PC-9 (cell line): ENCODE measurements at regions not wholly inside any gene's neighbourhood (a gene's known extent, or its start where the extent isn't known, plus 50 kb on each side); places are given as distances from the start of the nearest gene placed in this dataset.
"Not testable (repeated sequence)": the region's sequence is repeated elsewhere in the genome, so short reads cannot be mapped to it uniquely, and the experiment has no call there.

Experiments
- BruUV-seq: library from RNA; stranded (reverse); fragments of 400-500 nt; replicated peaks from 2 replicates; lab custom pipeline; 2021; lab: Mats Ljungman, UMichigan
- CTCF ChIA-PET: fragments of 300-600 bp; sonication (Branson Sonifier 250); formaldehyde crosslinking; loops from one replicate; lab custom pipeline; 2022; ENCODE audit warnings: antibody characterized with exemption; lab: Charles Lee
- POLR2A ChIA-PET: fragments of 300-600 bp; sonication (Branson Sonifier 250); formaldehyde crosslinking; loops from one replicate; lab custom pipeline; 2022; ENCODE audit warnings: antibody characterized with exemption; ENCODE audit not compliant: unreplicated experiment; lab: Charles Lee
- DNase-seq, 2 experiments: peaks; one replicate each; pipeline versions ENCODE4 v3.0.0 to v3.0.0-alpha.2; 2015 to 2022; ENCODE audit warnings: mixed read lengths in 1 of 2
- H2AFZ ChIP-seq: fragments of 200-600 bp; sonication (generic); 2 replicates; pipeline ENCODE4 v1.8.1; 2017; ENCODE audit warnings: antibody characterized with exemption
- H3F3A ChIP-seq: fragments of 200-600 bp; sonication (generic); 2 replicates; pipeline ENCODE4 v1.8.1; 2017; ENCODE audit warnings: antibody characterized with exemption, mild to moderate bottlenecking, low read depth; ENCODE audit not compliant: insufficient read depth
- H3K27ac ChIP-seq: fragments of 200-600 bp; sonication (generic); 2 replicates; pipeline ENCODE4 v1.6.1; 2016; ENCODE audit warnings: mixed run types
- H3K27me3 ChIP-seq: fragments of 200-600 bp; sonication (generic); 2 replicates; pipeline ENCODE4 v1.6.1; 2016; ENCODE audit warnings: low read depth, mixed run types; ENCODE audit not compliant: insufficient read depth
- H3K36me3 ChIP-seq: fragments of 200-600 bp; sonication (generic); 2 replicates; pipeline ENCODE4 v1.6.1; 2016; ENCODE audit warnings: low read depth, mixed run types
- H3K4me1 ChIP-seq: fragments of 200-600 bp; sonication (generic); replicated peaks from 2 replicates; pipeline ENCODE4 v1.6.1; 2016; ENCODE audit warnings: mixed run types; ENCODE audit not compliant: insufficient read depth
- H3K4me2 ChIP-seq: fragments of 200-600 bp; sonication (generic); 2 replicates; pipeline ENCODE4 v1.6.1; 2017; ENCODE audit warnings: mixed run types
- H3K4me3 ChIP-seq: fragments of 200-600 bp; sonication (generic); 2 replicates; pipeline ENCODE4 v1.6.1; 2016; ENCODE audit warnings: mixed run types
- H3K79me2 ChIP-seq: fragments of 200-600 bp; sonication (generic); 2 replicates; pipeline ENCODE4 v1.6.1; 2017; ENCODE audit warnings: low read depth, mixed run types
- H3K9me2 ChIP-seq: fragments of 200-600 bp; sonication (generic); 2 replicates; pipeline ENCODE4 v1.8.1; 2017; ENCODE audit warnings: mild to moderate bottlenecking; ENCODE audit not compliant: insufficient read depth
- H3K9me3 ChIP-seq: fragments of 200-600 bp; sonication (generic); 2 replicates; pipeline ENCODE4 v1.8.1; 2016; ENCODE audit warnings: low read depth; ENCODE audit not compliant: insufficient read depth
- H4K20me1 ChIP-seq: fragments of 200-600 bp; sonication (generic); 2 replicates; pipeline ENCODE4 v1.8.1; 2017; ENCODE audit not compliant: insufficient read depth
- CTCF ChIP-seq: fragments of 200-600 bp; sonication (generic); conservative IDR thresholded peaks from 2 replicates; pipeline ENCODE4 v1.6.1; 2017; ENCODE audit warnings: mixed run types, antibody characterized with exemption, mild to moderate bottlenecking, moderate library complexity
- EZH2 ChIP-seq: fragments of 200-600 bp; sonication (generic); IDR thresholded peaks from 2 replicates; pipeline ENCODE4 v1.8.0; 2017; ENCODE audit warnings: antibody characterized with exemption, low read depth
- intact Hi-C: fragments of 100-400 bp; cut with micrococcal nuclease; formaldehyde crosslinking; loops from one replicate; pipeline ENCODE4 v1.10.0; 2022; ENCODE audit not compliant: unreplicated experiment

GRCh38 chr13:67914535-67914934 is 684.4 kb upstream of the PCDH9 start:
- no peaks in the 10 kb centered on the region for H3K9me2 ChIP-seq
- H3F3A ChIP-seq: no peaks in the 10 kb centered on the region
- H3K4me2 ChIP-seq: no peak overlapping the region
- no peak for TF ChIP-seq EZH2
- no peak for TF ChIP-seq CTCF
- POLR2A ChIA-PET: no interaction called here
- H3K4me1 ChIP-seq: no peaks in the 10 kb centered on the region
- H3K79me2 ChIP-seq: no peaks in the 10 kb centered on the region
- no peak overlapping the region for H3K27ac ChIP-seq
- H3K27me3 ChIP-seq: no peaks in the 10 kb centered on the region
- H3K9me3 ChIP-seq: no peaks in the 10 kb centered on the region
- H3K4me3 ChIP-seq: no peak overlapping the region
- no peaks in the 10 kb centered on the region for H3K36me3 ChIP-seq
- intact Hi-C loops: no loop called here
- no peak for DNase-seq
- H2AFZ ChIP-seq: no peak overlapping the region
- no TSS peak for BruUV-seq
- H4K20me1 ChIP-seq: no peaks in the 10 kb centered on the region
- CTCF ChIA-PET: no interaction called here

- H4K20me1 ChIP-seq, H3F3A ChIP-seq, H3K27me3 ChIP-seq, CTCF ChIA-PET, H3K9me2 ChIP-seq, H3K79me2 ChIP-seq, H3K4me3 ChIP-seq, BruUV-seq, intact Hi-C loops, POLR2A ChIA-PET, H3K4me1 ChIP-seq, H2AFZ ChIP-seq, H3K27ac ChIP-seq, H3K36me3 ChIP-seq, DNase-seq, H3K9me3 ChIP-seq, H3K4me2 ChIP-seq: not testable (repeated sequence)
Observed at GRCh38 chr13:67902960-67903359, 672.8 kb upstream of the PCDH9 start.

- intact Hi-C loops: no loop called here
- Histone ChIP-seq H3K27ac (no peak overlapping the region), H3K9me2 (no peaks in the 10 kb centered on the region), H3K27me3 (no peaks in the 10 kb centered on the region), H3K9me3 (no peaks in the 10 kb centered on the region), H3F3A (no peaks in the 10 kb centered on the region), H3K36me3 (no peaks in the 10 kb centered on the region), H3K4me3 (no peak overlapping the region), H4K20me1 (no peaks in the 10 kb centered on the region), H3K4me1 (no peaks in the 10 kb centered on the region), H3K4me2 (no peak overlapping the region), H2AFZ (no peak overlapping the region), H3K79me2 (no peaks in the 10 kb centered on the region)
- ChIA-PET CTCF (no interaction called here), POLR2A (no interaction called here)
- BruUV-seq: no TSS peak
- TF ChIP-seq CTCF: no peak
- no peak for TF ChIP-seq EZH2
- no peak for DNase-seq
Observed at GRCh38 chr13:67880916-67881315, 650.8 kb upstream of the PCDH9 start.

GRCh38 chr13:67878376-67878775 is 648.2 kb upstream of the PCDH9 start:
- Histone ChIP-seq H3K27ac (no peak overlapping the region), H3K9me2 (no peaks in the 10 kb centered on the region), H3K4me2 (no peak overlapping the region), H2AFZ (no peak overlapping the region), H3K9me3 (no peaks in the 10 kb centered on the region), H3K4me3 (no peak overlapping the region), H4K20me1 (no peaks in the 10 kb centered on the region), H3K79me2 (no peaks in the 10 kb centered on the region), H3F3A (no peaks in the 10 kb centered on the region), H3K4me1 (no peaks in the 10 kb centered on the region), H3K36me3 (no peaks in the 10 kb centered on the region), H3K27me3 (no peaks in the 10 kb centered on the region)
- intact Hi-C loops: no loop called here
- TF ChIP-seq EZH2 (no peak), CTCF (no peak)
- ChIA-PET CTCF (no interaction called here), POLR2A (no interaction called here)
- BruUV-seq: no TSS peak
- DNase-seq: no peak
